IMR-90 (cell line): ENCODE measurements at regions not wholly inside any gene's neighbourhood (a gene's known extent, or its start where the extent isn't known, plus 50 kb on each side); places are given as distances from the start of the nearest gene placed in this dataset.

ENCODE experiments used
- ATAC-seq: fragments of 200-7000 bp; cut with Tn5 transposase; 2 replicates; pipeline ENCODE4 v1.9.1; 2020; ENCODE audit warnings: low read depth, mild to moderate bottlenecking, moderate library complexity
- BruUV-seq: library from RNA; stranded (reverse); fragments of 400-500 nt; replicated peaks from 2 replicates; lab custom pipeline; 2021; lab: Mats Ljungman, UMichigan
- CTCF ChIA-PET: fragments of 300-600 bp; formaldehyde crosslinking; extraction: SDS; loops from one replicate; lab custom pipeline; 2021; ENCODE audit warnings: antibody characterized with exemption; lab: Yijun Ruan, JAX
- POLR2A ChIA-PET: fragments of 300-600 bp; sonication (Branson Sonifier 250); formaldehyde crosslinking; loops from one replicate; lab custom pipeline; 2022; ENCODE audit warnings: antibody characterized with exemption; ENCODE audit not compliant: unreplicated experiment; lab: Charles Lee
- DNase-seq: peaks from one replicate; pipeline ENCODE4 v3.0.0; 2013
- H2AFZ ChIP-seq: replicated peaks from 2 replicates; pipeline ENCODE3; 2013; ENCODE audit warnings: low read length, mild to moderate bottlenecking; ENCODE audit not compliant: poor library complexity
- H2AK5ac ChIP-seq: 2 replicates; pipeline ENCODE4 v1.6.1; 2013; ENCODE audit warnings: low read depth, low read length, inconsistent platforms
- H2AK9ac ChIP-seq: replicated peaks from 2 replicates; pipeline ENCODE3; 2013; ENCODE audit warnings: mild to moderate bottlenecking, low read depth, low read length, moderate library complexity; ENCODE audit not compliant: poor library complexity
- H2BK120ac ChIP-seq: 2 replicates; pipeline ENCODE4 v1.6.1; 2013; ENCODE audit warnings: low read depth, low read length, inconsistent platforms
- H2BK15ac ChIP-seq: 3 replicates; pipeline ENCODE4 v1.6.1; 2013; ENCODE audit warnings: low read depth, low read length, inconsistent platforms
- H2BK20ac ChIP-seq: 2 replicates; pipeline ENCODE4 v1.6.1; 2013; ENCODE audit warnings: low read depth, mild to moderate bottlenecking, inconsistent platforms, low read length, moderate library complexity
- H2BK5ac ChIP-seq: 2 replicates; pipeline ENCODE4 v1.6.1; 2013; ENCODE audit warnings: mild to moderate bottlenecking, low read depth, low read length, inconsistent platforms; ENCODE audit not compliant: poor library complexity, severe bottlenecking
- H3K14ac ChIP-seq: replicated peaks from 2 replicates; pipeline ENCODE4 v1.6.1; 2013; ENCODE audit warnings: low read depth, low read length, inconsistent platforms
- H3K18ac ChIP-seq: 2 replicates; pipeline ENCODE4 v1.6.1; 2013; ENCODE audit warnings: low read depth, low read length, control low read depth
- H3K23ac ChIP-seq: 2 replicates; pipeline ENCODE4 v1.6.1; 2013; ENCODE audit warnings: low read depth, low read length, inconsistent platforms
- H3K27ac ChIP-seq: 2 replicates; pipeline ENCODE4 v1.5.1; 2013; ENCODE audit warnings: mild to moderate bottlenecking, control low read depth, low read length; ENCODE audit not compliant: insufficient read depth
- H3K27me3 ChIP-seq: 2 replicates; pipeline ENCODE4 v1.6.1; 2013; ENCODE audit warnings: low read length; ENCODE audit not compliant: control insufficient read depth, insufficient read depth
- H3K36me3 ChIP-seq: 2 replicates; pipeline ENCODE4 v1.6.1; 2013; ENCODE audit warnings: low read length, mixed read lengths; ENCODE audit not compliant: control insufficient read depth, insufficient read depth
- H3K4ac ChIP-seq: 2 replicates; pipeline ENCODE4 v1.6.1; 2013; ENCODE audit warnings: low read depth, low read length, inconsistent platforms
- H3K4me1 ChIP-seq: 2 replicates; pipeline ENCODE4 v1.6.1; 2013; ENCODE audit warnings: low read length, mixed read lengths; ENCODE audit not compliant: control insufficient read depth, insufficient read depth
- H3K4me2 ChIP-seq: 2 replicates; pipeline ENCODE4 v1.6.1; 2013; ENCODE audit warnings: low read depth, mild to moderate bottlenecking, control low read depth, low read length, moderate library complexity
- H3K4me3 ChIP-seq: 2 replicates; pipeline ENCODE4 v1.5.1; 2013; ENCODE audit warnings: low read depth, mild to moderate bottlenecking, control low read depth, low read length, moderate library complexity; ENCODE audit not compliant: insufficient read depth
- H3K56ac ChIP-seq: 2 replicates; pipeline ENCODE4 v1.6.1; 2013; ENCODE audit warnings: low read length, inconsistent platforms; ENCODE audit not compliant: insufficient read depth; ENCODE audit errors: extremely low read depth
- H3K79me1 ChIP-seq, 2 experiments: 2 replicates each; pipeline ENCODE4 v1.6.1; 2013; ENCODE audit warnings: low read length in 2 of 2, inconsistent platforms in 1 of 2, low read depth in 1 of 2
- H3K9ac ChIP-seq: 2 replicates; pipeline ENCODE4 v1.6.1; 2013; ENCODE audit warnings: low read depth, low read length, control low read depth
- H3K9me1 ChIP-seq: 2 replicates; pipeline ENCODE4 v1.6.1; 2013; ENCODE audit warnings: low read length, inconsistent platforms; ENCODE audit not compliant: insufficient read depth
- H3K9me3 ChIP-seq: 2 replicates; pipeline ENCODE4 v1.6.1; 2013; ENCODE audit warnings: low read length; ENCODE audit not compliant: control insufficient read depth, insufficient read depth
- H4K20me1 ChIP-seq: 2 replicates; pipeline ENCODE4 v1.6.1; 2013; ENCODE audit warnings: low read length, inconsistent platforms; ENCODE audit not compliant: insufficient read depth
- H4K5ac ChIP-seq: 2 replicates; pipeline ENCODE4 v1.6.1; 2013; ENCODE audit warnings: mild to moderate bottlenecking, low read depth, low read length, control low read depth
- H4K8ac ChIP-seq, 2 experiments: 2 replicates each; pipeline ENCODE4 v1.6.1; 2013; ENCODE audit warnings: low read depth in 2 of 2, low read length in 2 of 2, control low read depth in 1 of 2, inconsistent platforms in 1 of 2
- H4K91ac ChIP-seq: 2 replicates; pipeline ENCODE4 v1.6.1; 2013; ENCODE audit warnings: low read depth, low read length, inconsistent platforms; ENCODE audit not compliant: insufficient read depth
- CHD1 ChIP-seq: IDR thresholded peaks from 2 replicates; pipeline ENCODE4 v1.6.1; 2012; ENCODE audit warnings: low read depth, low read length, improper control_type of control experiment
- CTCF ChIP-seq: conservative IDR thresholded peaks from 2 replicates; pipeline ENCODE4 v1.5.1; 2012; ENCODE audit warnings: mild to moderate bottlenecking, low read depth, low read length, improper control_type of control experiment
- FOS ChIP-seq: fragments of 150-350 bp; IDR thresholded peaks from 2 replicates; pipeline ENCODE4 v1.6.1; 2016; ENCODE audit warnings: low read depth, low read length
- MAFK ChIP-seq: IDR thresholded peaks from 2 replicates; pipeline ENCODE4 v1.6.1; 2012; ENCODE audit warnings: low read depth, low read length, improper control_type of control experiment
- MAZ ChIP-seq: IDR thresholded peaks from 2 replicates; pipeline ENCODE4 v1.6.1; 2012; ENCODE audit warnings: low read depth, mild to moderate bottlenecking, low read length, improper control_type of control experiment, moderate library complexity, borderline replicate concordance
- MXI1 ChIP-seq: IDR thresholded peaks from 2 replicates; pipeline ENCODE4 v1.6.1; 2012; ENCODE audit warnings: low read depth, mild to moderate bottlenecking, low read length, moderate library complexity, borderline replicate concordance
- POLR2A ChIP-seq: IDR thresholded peaks from 2 replicates; pipeline ENCODE4 v1.6.1; 2012; ENCODE audit warnings: mild to moderate bottlenecking, low read depth, low read length
- RCOR1 ChIP-seq: IDR thresholded peaks from 2 replicates; pipeline ENCODE4 v1.6.1; 2012; ENCODE audit warnings: mild to moderate bottlenecking, low read length, improper control_type of control experiment; ENCODE audit not compliant: insufficient replicate concordance
- RFX5 ChIP-seq: IDR thresholded peaks from 2 replicates; pipeline ENCODE4 v1.8.0; 2012; ENCODE audit warnings: low read depth, mild to moderate bottlenecking, low read length, moderate library complexity
- SMC3 ChIP-seq: fragments of 150-350 bp; IDR thresholded peaks from 2 replicates; pipeline ENCODE4 v1.6.1; 2016; ENCODE audit warnings: low read depth, mild to moderate bottlenecking, antibody characterized with exemption, low read length, moderate library complexity
- dilution Hi-C: fragments of 300-500 bp; cut with HindIII; formaldehyde crosslinking; loops from one replicate; pipeline ENCODE4 v1.14.3; 2018; ENCODE audit warnings: low sequenced_read_pairs; ENCODE audit not compliant: unreplicated experiment
- in situ Hi-C: fragments of 300-500 bp; cut with MboI; formaldehyde crosslinking; loops from 3 replicates; pipeline ENCODE4 v1.14.3; 2019; ENCODE audit warnings: low sequenced_read_pairs, inconsistent platforms, mixed read lengths
- intact Hi-C: fragments of 100-400 bp; cut with micrococcal nuclease; formaldehyde crosslinking; loops from 2 replicates; pipeline ENCODE4 v1.10.0; 2022
- TF ChIP-seq, protein P1 (sequence below): fragments of 150-350 bp; IDR thresholded peaks from 2 replicates; pipeline ENCODE4 v1.6.1; 2017; ENCODE audit warnings: mild to moderate bottlenecking, antibody characterized with exemption, low read length, low read depth

- H2BK120ac ChIP-seq = no peak overlapping the region
- intact Hi-C loops = no loop called here
- H4K8ac ChIP-seq = no peak overlapping the region
- H3K4me3 ChIP-seq = no peak overlapping the region
- H2BK5ac ChIP-seq = no peak overlapping the region
- no peaks in the 10 kb centered on the region for H3K36me3 ChIP-seq
- H2AK5ac ChIP-seq = no peak overlapping the region
- TF ChIP-seq, protein P1, sequence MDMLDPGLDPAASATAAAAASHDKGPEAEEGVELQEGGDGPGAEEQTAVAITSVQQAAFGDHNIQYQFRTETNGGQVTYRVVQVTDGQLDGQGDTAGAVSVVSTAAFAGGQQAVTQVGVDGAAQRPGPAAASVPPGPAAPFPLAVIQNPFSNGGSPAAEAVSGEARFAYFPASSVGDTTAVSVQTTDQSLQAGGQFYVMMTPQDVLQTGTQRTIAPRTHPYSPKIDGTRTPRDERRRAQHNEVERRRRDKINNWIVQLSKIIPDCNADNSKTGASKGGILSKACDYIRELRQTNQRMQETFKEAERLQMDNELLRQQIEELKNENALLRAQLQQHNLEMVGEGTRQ = no peak
- TF ChIP-seq POLR2A = no peak
- TF ChIP-seq MAZ = no peak
- no peak for TF ChIP-seq CTCF
- TF ChIP-seq RCOR1 = no peak
- no peak for TF ChIP-seq SMC3
- TF ChIP-seq MAFK = no peak
- no peak for TF ChIP-seq CHD1
- no peak for TF ChIP-seq RFX5
- no peak for TF ChIP-seq MXI1
- no peak for TF ChIP-seq FOS
- no peak overlapping the region for H3K56ac ChIP-seq
- no peak overlapping the region for H3K23ac ChIP-seq
- POLR2A ChIA-PET = no interaction called here
- CTCF ChIA-PET = no interaction called here
- H3K14ac ChIP-seq = no peak overlapping the region
- no TSS peak for BruUV-seq
- H3K27me3 ChIP-seq = no peaks in the 10 kb centered on the region
- H3K27ac ChIP-seq = no peak overlapping the region
- dilution Hi-C loops = no loop called here
- no peak overlapping the region for H3K4ac ChIP-seq
- DNase-seq (no peak), ATAC-seq (no peak)
- no peak overlapping the region for H2AFZ ChIP-seq
- H3K4me2 ChIP-seq = no peak overlapping the region
- H2BK20ac ChIP-seq = no peak overlapping the region
- no peak overlapping the region for H2AK9ac ChIP-seq
- H4K5ac ChIP-seq = no peak overlapping the region
- H4K91ac ChIP-seq = no peak overlapping the region
- in situ Hi-C loops = no loop called here
- H3K9me3 ChIP-seq = peaks cover 1% of the 10 kb centered on the region; the same call in 1 of the 2 replicates
- H3K79me1 ChIP-seq = no peaks in the 10 kb centered on the region
- H3K9ac ChIP-seq = no peak overlapping the region
- no peak overlapping the region for H3K18ac ChIP-seq
- H3K9me1 ChIP-seq = 0 out of 2 replicates have a peak, but pooled peaks cover 2% of the 10 kb centered on the region
- peaks cover 5% of the 10 kb centered on the region for H3K4me1 ChIP-seq
- no peaks in the 10 kb centered on the region for H4K20me1 ChIP-seq
- no peak overlapping the region for H2BK15ac ChIP-seq
These were observed 85.6 kb upstream of the FST start for GRCh38 chr5:53394808-53395207.
